Naive thymus-derived CD8-positive, alpha-beta T cell (primary cell): ENCODE measurements at regions not wholly inside any gene's neighbourhood (a gene's known extent, or its start where the extent isn't known, plus 50 kb on each side); places are given as distances from the start of the nearest gene placed in this dataset.

Experiments used
- ATAC-seq, 2 donors: fragments of 150-1000 bp; cut with Tn5 transposase in 1 of 2; sonication (Bioruptor Pico), chemical (Tn5 transposase) in 1 of 2; 1 replicate in 1 of 2; 2 replicates in 1 of 2; pipeline ENCODE4 v1.10.0; 2021; ENCODE audit warnings: mild to moderate bottlenecking in 2 of 2, moderate library complexity in 2 of 2
- POLR2A ChIA-PET: fragments of 350-600 bp; sonication (Branson Sonifier 250); formaldehyde crosslinking; loops from one replicate; lab custom pipeline; 2021; ENCODE audit warnings: antibody characterized with exemption; lab: Charles Lee
- DNase-seq, 10 donors: peaks; one replicate each; pipeline versions ENCODE4 v3.0.0 to v3.0.0-alpha.2; 2020 to 2022
- H3K27ac Mint-ChIP-seq, 10 donors: one replicate each; pipeline ENCODE4 v1.8.0; 2020 to 2022; ENCODE audit warnings: mild to moderate bottlenecking in 10 of 10, mixed read lengths in 10 of 10, moderate library complexity in 4 of 10, inconsistent platforms in 1 of 10
- H3K27me3 Mint-ChIP-seq, 5 donors: one replicate each; pipeline ENCODE4 v1.8.0; 2021 to 2022; ENCODE audit warnings: mixed read lengths in 5 of 5
- H3K36me3 Mint-ChIP-seq, 3 donors: one replicate each; pipeline ENCODE4 v1.8.0; 2020 to 2022; ENCODE audit warnings: mixed read lengths in 3 of 3, mild to moderate bottlenecking in 2 of 3, inconsistent platforms in 1 of 3
- H3K4me1 Mint-ChIP-seq, 4 donors: one replicate each; pipeline ENCODE4 v1.8.0; 2021 to 2022; ENCODE audit warnings: mixed read lengths in 4 of 4
- H3K4me3 Mint-ChIP-seq, 10 donors: one replicate each; pipeline ENCODE4 v1.8.0; 2020 to 2022; ENCODE audit warnings: mild to moderate bottlenecking in 10 of 10, mixed read lengths in 10 of 10, moderate library complexity in 6 of 10, inconsistent platforms in 1 of 10
- H3K9me3 Mint-ChIP-seq, 9 donors: one replicate each; pipeline ENCODE4 v1.8.0; 2020 to 2022; ENCODE audit warnings: mixed read lengths in 9 of 9, mild to moderate bottlenecking in 3 of 9, inconsistent platforms in 1 of 9, moderate library complexity in 1 of 9

GRCh38 chr12:127445581-127446139 lies 821.3 kb upstream of the TMEM132C start:
- Mint-ChIP-seq H3K4me3 (no peak overlapping the region), H3K27me3 (peaks cover 0 to 6% (median 0%) of the 10 kb centered on the region in 5 donors), H3K4me1 (no peaks in the 10 kb centered on the region), H3K36me3 (peaks cover 0 to 5% (median 0%) of the 10 kb centered on the region in 3 donors), H3K27ac (no peak overlapping the region), H3K9me3 (peaks cover 0 to 23% (median 14%) of the 10 kb centered on the region in 9 donors)
- ATAC-seq (no peak), DNase-seq (no peak)
- POLR2A ChIA-PET, result no interaction called here

- DNase-seq (no peak), ATAC-seq (no peak)
- Mint-ChIP-seq H3K9me3 (peaks cover 0 to 14% (median 2%) of the 10 kb centered on the region in 9 donors), H3K36me3 (no peaks in the 10 kb centered on the region), H3K27me3 (peaks cover 2 to 37% (median 4%) of the 10 kb centered on the region in 5 donors), H3K27ac (no peak overlapping the region), H3K4me3 (no peak overlapping the region), H3K4me1 (no peaks in the 10 kb centered on the region)
- POLR2A ChIA-PET, result no interaction called here
These were observed 818.1 kb upstream of the TMEM132C start for GRCh38 chr12:127448906-127449305.

GRCh38 chr12:127450826-127451225 lies 816.1 kb upstream of the TMEM132C start:
- Mint-ChIP-seq H3K9me3 (peaks cover 0 to 11% (median 2%) of the 10 kb centered on the region in 9 donors), H3K4me1 (peaks cover 0 to 2% (median 0%) of the 10 kb centered on the region in 4 donors), H3K27me3 (peaks cover 9 to 50% (median 15%) of the 10 kb centered on the region in 5 donors), H3K27ac (no peak overlapping the region), H3K4me3 (no peak overlapping the region), H3K36me3 (peaks cover 0 to 5% (median 0%) of the 10 kb centered on the region in 3 donors)
- POLR2A ChIA-PET, result no interaction called here
- no peak for DNase-seq
- ATAC-seq, result no peak

GRCh38 chr12:127455347-127456265 lies 811.4 kb upstream of the TMEM132C start:
- no peak for DNase-seq
- Mint-ChIP-seq H3K9me3 (peaks cover 0 to 7% (median 2%) of the 10 kb centered on the region in 9 donors), H3K4me1 (peaks cover 0 to 2% (median 0%) of the 10 kb centered on the region in 4 donors), H3K27me3 (peaks cover 17 to 83% (median 21%) of the 10 kb centered on the region in 5 donors), H3K27ac (no peak overlapping the region), H3K36me3 (peaks cover 0 to 5% (median 0%) of the 10 kb centered on the region in 3 donors), H3K4me3 (no peak overlapping the region)
- ATAC-seq, result no peak
- POLR2A ChIA-PET, result no interaction called here

- POLR2A ChIA-PET, result no interaction called here
- peaks cover 0 to 9% (median 0%) of the 10 kb centered on the region in 9 donors for H3K9me3 Mint-ChIP-seq
- H3K4me3 Mint-ChIP-seq, result no peak overlapping the region
- no peak overlapping the region for H3K27ac Mint-ChIP-seq
- peaks cover 0 to 5% (median 0%) of the 10 kb centered on the region in 3 donors for H3K36me3 Mint-ChIP-seq
- peaks cover 0 to 2% (median 0%) of the 10 kb centered on the region in 4 donors for H3K4me1 Mint-ChIP-seq
- DNase-seq (no peak), ATAC-seq (no peak)
- H3K27me3 Mint-ChIP-seq, result peaks cover 16 to 64% (median 21%) of the 10 kb centered on the region in 5 donors
These were observed 809.2 kb upstream of the TMEM132C start for GRCh38 chr12:127457726-127458125.

- Mint-ChIP-seq H3K4me3 (no peak overlapping the region), H3K27me3 (peaks cover 13 to 49% (median 23%) of the 10 kb centered on the region in 5 donors), H3K9me3 (peaks cover 0 to 10% (median 2%) of the 10 kb centered on the region in 9 donors), H3K36me3 (peaks cover 0 to 3% (median 0%) of the 10 kb centered on the region in 3 donors), H3K27ac (no peak overlapping the region), H3K4me1 (peaks cover 0 to 2% (median 0%) of the 10 kb centered on the region in 4 donors)
- POLR2A ChIA-PET, result no interaction called here
- ATAC-seq (no peak), DNase-seq (no peak)
These were observed 807.8 kb upstream of the TMEM132C start for GRCh38 chr12:127459166-127459565.

- ATAC-seq (no peak), DNase-seq (no peak)
- Mint-ChIP-seq H3K27me3 (peaks cover 11 to 44% (median 18%) of the 10 kb centered on the region in 5 donors), H3K36me3 (no peaks in the 10 kb centered on the region), H3K4me3 (no peak overlapping the region), H3K27ac (no peak overlapping the region), H3K9me3 (peaks cover 0 to 13% (median 2%) of the 10 kb centered on the region in 9 donors), H3K4me1 (no peaks in the 10 kb centered on the region)
- POLR2A ChIA-PET, result no interaction called here
These were observed 807.3 kb upstream of the TMEM132C start for GRCh38 chr12:127459687-127460086.

- POLR2A ChIA-PET, result no interaction called here
- no peaks in the 10 kb centered on the region for H3K4me1 Mint-ChIP-seq
- no peak overlapping the region for H3K4me3 Mint-ChIP-seq
- H3K27ac Mint-ChIP-seq, result no peak overlapping the region
- H3K9me3 Mint-ChIP-seq, result peaks cover 0 to 17% (median 2%) of the 10 kb centered on the region in 9 donors
- no peaks in the 10 kb centered on the region for H3K36me3 Mint-ChIP-seq
- DNase-seq (no peak), ATAC-seq (no peak)
- H3K27me3 Mint-ChIP-seq, result peaks cover 0 to 18% (median 3%) of the 10 kb centered on the region in 5 donors
These were observed 803.7 kb upstream of the TMEM132C start for GRCh38 chr12:127463237-127463636.

GRCh38 chr12:127469331-127469730 lies 797.6 kb upstream of the TMEM132C start:
- Mint-ChIP-seq H3K36me3 (no peaks in the 10 kb centered on the region), H3K4me1 (no peaks in the 10 kb centered on the region), H3K9me3 (peaks cover 0 to 8% (median 0%) of the 10 kb centered on the region in 9 donors), H3K4me3 (no peak overlapping the region), H3K27ac (no peak overlapping the region), H3K27me3 (peaks cover 0 to 8% (median 0%) of the 10 kb centered on the region in 5 donors)
- POLR2A ChIA-PET, result no interaction called here
- ATAC-seq, result no peak
- no peak for DNase-seq

- H3K9me3 Mint-ChIP-seq, result peaks cover 0 to 11% (median 0%) of the 10 kb centered on the region in 9 donors
- no peak overlapping the region for H3K4me3 Mint-ChIP-seq
- DNase-seq (no peak), ATAC-seq (no peak)
- POLR2A ChIA-PET, result no interaction called here
- H3K36me3 Mint-ChIP-seq, result no peaks in the 10 kb centered on the region
- H3K4me1 Mint-ChIP-seq, result no peaks in the 10 kb centered on the region
- no peak overlapping the region for H3K27ac Mint-ChIP-seq
- H3K27me3 Mint-ChIP-seq, result peaks cover 0 to 12% (median 0%) of the 10 kb centered on the region in 5 donors
These were observed 793.2 kb upstream of the TMEM132C start for GRCh38 chr12:127473766-127474165.

- Mint-ChIP-seq H3K9me3 (peaks cover 0 to 18% (median 2%) of the 10 kb centered on the region in 9 donors), H3K27ac (no peak overlapping the region), H3K36me3 (no peaks in the 10 kb centered on the region), H3K4me3 (no peak overlapping the region), H3K4me1 (no peaks in the 10 kb centered on the region), H3K27me3 (peaks cover 0 to 4% (median 2%) of the 10 kb centered on the region in 5 donors)
- no peak for DNase-seq
- POLR2A ChIA-PET, result no interaction called here
- ATAC-seq, result no peak
These were observed 787.7 kb upstream of the TMEM132C start for GRCh38 chr12:127479256-127479655.

- POLR2A ChIA-PET, result no interaction called here
- peaks cover 0 to 2% (median 0%) of the 10 kb centered on the region in 5 donors for H3K27me3 Mint-ChIP-seq
- H3K9me3 Mint-ChIP-seq, result peaks cover 0 to 18% (median 2%) of the 10 kb centered on the region in 9 donors
- H3K4me1 Mint-ChIP-seq, result no peaks in the 10 kb centered on the region
- H3K27ac Mint-ChIP-seq, result no peak overlapping the region
- H3K36me3 Mint-ChIP-seq, result no peaks in the 10 kb centered on the region
- DNase-seq (no peak), ATAC-seq (no peak)
- H3K4me3 Mint-ChIP-seq, result no peak overlapping the region
These were observed 786.1 kb upstream of the TMEM132C start for GRCh38 chr12:127480775-127481314.

GRCh38 chr12:127482950-127483349 lies 784.0 kb upstream of the TMEM132C start:
- H3K27ac Mint-ChIP-seq, result no peak overlapping the region
- DNase-seq (no peak), ATAC-seq (no peak)
- no peaks in the 10 kb centered on the region for H3K36me3 Mint-ChIP-seq
- no peak overlapping the region for H3K4me3 Mint-ChIP-seq
- POLR2A ChIA-PET, result no interaction called here
- H3K27me3 Mint-ChIP-seq, result peaks cover 0 to 2% (median 0%) of the 10 kb centered on the region in 5 donors
- no peaks in the 10 kb centered on the region for H3K4me1 Mint-ChIP-seq
- H3K9me3 Mint-ChIP-seq, result peaks cover 0 to 18% (median 0%) of the 10 kb centered on the region in 9 donors
